22Rv1 (cell line): ENCODE measurements at regions not wholly inside any gene's neighbourhood (a gene's known extent, or its start where the extent isn't known, plus 50 kb on each side); places are given as distances from the start of the nearest gene placed in this dataset.

ENCODE experiments used
- ZFX ChIP-seq: fragments of 450-650 bp; IDR thresholded peaks from 2 replicates; pipeline ENCODE4 v1.6.1; 2017; ENCODE audit warnings: antibody characterized with exemption, borderline replicate concordance
- TF ChIP-seq, protein P1 (sequence below): fragments of 450-650 bp; IDR thresholded peaks from 2 replicates; pipeline ENCODE4 v1.5.1; 2017; ENCODE audit warnings: mild to moderate bottlenecking

DNA sequence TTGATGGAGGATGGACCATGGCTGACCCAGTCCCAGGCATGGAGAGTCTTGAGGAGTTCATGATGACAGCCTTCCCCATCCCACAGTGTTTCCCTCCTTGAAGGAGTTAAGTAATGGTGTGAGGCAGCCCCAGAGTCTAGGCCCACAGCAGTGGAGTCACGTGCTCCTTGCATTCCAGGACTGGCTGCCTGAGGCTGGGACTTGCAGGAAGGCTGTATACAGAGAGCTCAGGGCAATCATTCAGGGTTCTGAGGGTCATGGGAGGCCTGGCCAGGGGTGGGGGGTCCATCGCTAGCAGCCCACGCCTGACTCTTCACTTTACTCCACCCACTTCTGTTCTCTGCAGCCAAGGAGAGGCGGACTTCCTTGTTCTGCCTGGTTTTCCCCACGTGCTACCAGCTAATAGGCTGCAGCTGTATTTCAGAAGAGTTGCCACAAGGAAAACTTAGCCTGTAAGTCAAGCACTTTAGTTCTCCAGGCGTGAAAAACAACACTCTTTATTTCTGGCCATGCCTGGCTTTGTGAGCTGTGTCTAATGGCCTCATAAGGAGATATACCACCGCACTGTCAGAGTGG lies 272.5 kb downstream of the DHX35 start:
- TF ChIP-seq, protein P1, sequence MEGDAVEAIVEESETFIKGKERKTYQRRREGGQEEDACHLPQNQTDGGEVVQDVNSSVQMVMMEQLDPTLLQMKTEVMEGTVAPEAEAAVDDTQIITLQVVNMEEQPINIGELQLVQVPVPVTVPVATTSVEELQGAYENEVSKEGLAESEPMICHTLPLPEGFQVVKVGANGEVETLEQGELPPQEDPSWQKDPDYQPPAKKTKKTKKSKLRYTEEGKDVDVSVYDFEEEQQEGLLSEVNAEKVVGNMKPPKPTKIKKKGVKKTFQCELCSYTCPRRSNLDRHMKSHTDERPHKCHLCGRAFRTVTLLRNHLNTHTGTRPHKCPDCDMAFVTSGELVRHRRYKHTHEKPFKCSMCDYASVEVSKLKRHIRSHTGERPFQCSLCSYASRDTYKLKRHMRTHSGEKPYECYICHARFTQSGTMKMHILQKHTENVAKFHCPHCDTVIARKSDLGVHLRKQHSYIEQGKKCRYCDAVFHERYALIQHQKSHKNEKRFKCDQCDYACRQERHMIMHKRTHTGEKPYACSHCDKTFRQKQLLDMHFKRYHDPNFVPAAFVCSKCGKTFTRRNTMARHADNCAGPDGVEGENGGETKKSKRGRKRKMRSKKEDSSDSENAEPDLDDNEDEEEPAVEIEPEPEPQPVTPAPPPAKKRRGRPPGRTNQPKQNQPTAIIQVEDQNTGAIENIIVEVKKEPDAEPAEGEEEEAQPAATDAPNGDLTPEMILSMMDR, result no peak
- no peak for TF ChIP-seq ZFX
